Lung microvascular endothelial cell (primary cell): ENCODE measurements at regions not wholly inside any gene's neighbourhood (a gene's known extent, or its start where the extent isn't known, plus 50 kb on each side); places are given as distances from the start of the nearest gene placed in this dataset.

Experiments used
- DNase-seq, 2 donors: peaks; one replicate each; pipeline versions ENCODE4 v3.0.0 to v3.0.0-alpha.2; 2010; ENCODE audit warnings: low read depth in 2 of 2

GRCh38 chr20:25135031-25135430 is 53.1 kb upstream of the VSX1 start:
- DNase-seq: no peak

GRCh38 chr20:25136056-25136455 is 54.1 kb upstream of the VSX1 start:
- no peak for DNase-seq

GRCh38 chr20:25136643-25137559 is 55.0 kb upstream of the VSX1 start:
- peak in 1 of 2 donors; percentile 64 for DNase-seq

GRCh38 chr20:25139029-25139705 is 56.3 kb upstream of the ENTPD6 start:
- DNase-seq: peak in 1 of 2 donors; percentile 20

- no peak for DNase-seq
Measured at GRCh38 chr20:25140968-25141367, 54.5 kb upstream of the ENTPD6 start.

- DNase-seq: no peak
Measured at GRCh38 chr20:25142435-25142834, 53.1 kb upstream of the ENTPD6 start.

- no peak for DNase-seq
Measured at GRCh38 chr20:25145131-25145530, 50.4 kb upstream of the ENTPD6 start.
